ENCODE measurements at regions not wholly inside any gene's neighbourhood (a gene's known extent, or its start where the extent isn't known, plus 50 kb on each side); places are given as distances from the start of the nearest gene placed in this dataset.

DNA sequence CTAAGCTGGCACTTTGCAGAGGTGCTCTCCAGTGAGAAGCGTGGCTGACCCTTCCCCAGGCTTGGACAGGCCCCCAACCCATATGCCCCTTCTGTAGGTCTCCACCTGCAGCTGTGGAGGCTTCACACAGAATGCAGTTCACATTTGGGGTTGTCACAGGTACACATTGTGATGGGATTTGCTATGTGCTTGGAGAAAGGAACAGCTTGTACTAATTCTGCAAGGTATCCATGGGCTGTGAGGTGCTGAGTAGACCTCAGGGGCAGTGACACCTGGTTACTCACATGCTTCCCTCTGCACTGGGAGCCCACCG, 188.9 kb downstream of the CXCL12 start:
- H3K36me3 Mint-ChIP-seq (ENCODE audit: insufficient read depth) = no peaks in the 10 kb centered on the region
- no peaks in the 10 kb centered on the region for H3K9me3 Mint-ChIP-seq
- no peak overlapping the region for H3K27ac Mint-ChIP-seq (ENCODE audit: low read depth)
- H3K27me3 Mint-ChIP-seq = no peaks in the 10 kb centered on the region
- H3K4me3 Mint-ChIP-seq = no peak overlapping the region
- no peaks in the 10 kb centered on the region for H3K4me1 Mint-ChIP-seq
- DNase-seq (ENCODE audit: low spot score in 2 of 2) (no peak), ATAC-seq (replicated peaks; ENCODE audit: extremely low read depth, poor library complexity, severe bottlenecking) (no peak)

DNA sequence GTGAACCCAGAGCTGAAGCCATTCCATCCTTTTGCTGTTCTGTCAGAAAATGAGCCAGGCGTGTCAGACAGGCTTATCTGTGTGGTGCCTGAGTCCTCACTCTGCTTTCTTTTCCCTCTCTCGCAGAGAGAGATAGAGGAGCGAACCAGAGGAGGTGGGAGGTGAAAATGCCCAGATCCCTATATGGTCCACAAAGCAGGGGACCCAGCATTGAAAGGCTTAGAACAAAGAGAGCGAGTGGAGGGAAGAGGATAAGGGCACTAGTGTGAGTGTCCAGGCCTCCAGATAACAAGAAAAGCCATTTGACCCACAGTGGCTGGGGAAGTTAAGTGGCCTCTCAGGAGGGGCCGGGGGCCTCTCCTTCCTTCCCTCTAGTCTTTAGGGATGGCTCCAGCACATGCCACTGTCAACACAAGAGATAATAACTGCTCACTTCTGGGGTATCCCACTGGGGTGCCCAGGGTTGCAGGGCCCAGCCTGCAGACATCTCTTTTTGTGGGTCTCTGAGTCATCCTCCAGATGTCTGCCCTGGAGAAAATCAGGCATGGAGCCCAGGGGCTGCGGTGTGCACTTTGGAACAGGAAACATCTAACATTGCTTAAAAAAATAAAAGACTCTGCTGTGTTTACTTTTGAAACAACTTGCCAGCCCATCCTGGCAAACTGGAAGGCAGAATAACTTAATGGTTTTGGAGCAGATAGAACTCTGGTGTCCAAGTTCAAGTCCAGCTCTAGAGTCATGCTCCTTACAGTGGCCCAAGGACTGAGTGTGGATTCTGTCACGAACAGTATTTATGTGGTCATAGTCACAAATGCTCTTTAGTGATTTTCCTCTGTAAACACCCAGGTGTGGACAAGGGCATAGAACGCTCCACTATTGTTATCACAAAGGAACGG, 189.5 kb downstream of the CXCL12 start:
- Mint-ChIP-seq H3K4me1 (no peaks in the 10 kb centered on the region), H3K4me3 (no peak overlapping the region), H3K27ac (ENCODE audit: low read depth) (no peak overlapping the region), H3K9me3 (no peaks in the 10 kb centered on the region), H3K27me3 (no peaks in the 10 kb centered on the region), H3K36me3 (ENCODE audit: insufficient read depth) (no peaks in the 10 kb centered on the region)
- no peak for DNase-seq (ENCODE audit: low spot score in 2 of 2)
- no peak for ATAC-seq (replicated peaks; ENCODE audit: extremely low read depth, poor library complexity, severe bottlenecking)

DNA sequence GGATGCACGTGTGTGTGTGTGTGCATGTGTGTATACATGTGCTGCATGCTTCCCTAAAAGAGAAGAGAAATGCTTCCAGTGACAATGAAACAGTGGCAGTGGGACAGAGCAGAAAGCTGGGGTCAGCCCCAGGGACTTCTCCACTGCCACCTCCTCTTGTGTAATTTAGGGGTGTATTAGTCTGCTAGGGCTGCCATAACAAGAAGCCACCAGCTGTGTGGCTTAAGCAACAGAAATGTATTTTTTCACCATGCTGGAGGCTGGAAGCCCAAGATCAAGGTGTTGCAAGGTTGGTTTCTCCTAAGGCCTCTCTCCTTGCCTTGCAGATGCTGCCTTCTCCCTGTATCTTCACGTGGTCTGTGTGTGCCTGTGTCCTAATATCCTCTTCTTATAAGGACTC, 190.5 kb downstream of the CXCL12 start:
- no peaks in the 10 kb centered on the region for H3K27me3 Mint-ChIP-seq
- ATAC-seq (replicated peaks; ENCODE audit: extremely low read depth, poor library complexity, severe bottlenecking) (no peak), DNase-seq (ENCODE audit: low spot score in 2 of 2) (no peak)
- no peak overlapping the region for H3K27ac Mint-ChIP-seq (ENCODE audit: low read depth)
- H3K4me3 Mint-ChIP-seq = no peak overlapping the region
- H3K9me3 Mint-ChIP-seq = no peaks in the 10 kb centered on the region
- H3K36me3 Mint-ChIP-seq (ENCODE audit: insufficient read depth) = no peaks in the 10 kb centered on the region
- no peaks in the 10 kb centered on the region for H3K4me1 Mint-ChIP-seq

DNA sequence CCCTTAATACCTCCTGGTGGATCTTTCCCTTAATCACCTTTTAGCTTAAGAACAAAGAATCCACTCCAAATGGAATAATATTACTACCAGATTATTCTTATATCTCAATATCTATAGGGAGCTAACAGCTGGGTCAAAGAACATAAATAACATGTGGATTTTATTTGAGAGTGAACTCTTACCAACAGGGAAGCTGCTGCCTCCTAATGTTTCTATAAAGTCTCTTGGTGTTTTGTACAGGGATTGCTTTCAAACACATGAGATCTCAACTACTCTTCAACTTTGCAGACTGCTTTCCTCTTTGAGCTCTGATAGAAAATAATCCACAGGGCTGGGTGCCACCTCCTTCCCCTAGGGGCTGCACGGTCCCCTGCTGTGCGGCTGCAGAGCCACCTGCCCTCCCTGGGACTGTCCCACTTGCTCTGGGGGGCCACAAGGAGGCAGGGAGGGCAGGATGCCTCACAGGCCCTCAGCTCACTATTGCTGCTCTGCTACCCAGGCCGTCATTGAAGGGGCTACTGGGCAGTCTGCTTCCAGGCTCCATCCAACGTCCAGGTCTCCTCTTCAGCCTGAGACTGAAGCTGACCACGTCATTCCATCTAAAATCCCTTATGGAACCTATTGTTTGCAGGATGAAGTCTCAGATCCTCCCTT, 191.2 kb downstream of the CXCL12 start:
- no peaks in the 10 kb centered on the region for H3K36me3 Mint-ChIP-seq (ENCODE audit: insufficient read depth)
- H3K4me3 Mint-ChIP-seq = no peak overlapping the region
- H3K9me3 Mint-ChIP-seq = no peaks in the 10 kb centered on the region
- H3K27ac Mint-ChIP-seq (ENCODE audit: low read depth) = no peak overlapping the region
- no peaks in the 10 kb centered on the region for H3K4me1 Mint-ChIP-seq
- no peak for ATAC-seq (replicated peaks; ENCODE audit: extremely low read depth, poor library complexity, severe bottlenecking)
- DNase-seq (ENCODE audit: low spot score in 2 of 2) = no peak
- H3K27me3 Mint-ChIP-seq = no peaks in the 10 kb centered on the region

DNA sequence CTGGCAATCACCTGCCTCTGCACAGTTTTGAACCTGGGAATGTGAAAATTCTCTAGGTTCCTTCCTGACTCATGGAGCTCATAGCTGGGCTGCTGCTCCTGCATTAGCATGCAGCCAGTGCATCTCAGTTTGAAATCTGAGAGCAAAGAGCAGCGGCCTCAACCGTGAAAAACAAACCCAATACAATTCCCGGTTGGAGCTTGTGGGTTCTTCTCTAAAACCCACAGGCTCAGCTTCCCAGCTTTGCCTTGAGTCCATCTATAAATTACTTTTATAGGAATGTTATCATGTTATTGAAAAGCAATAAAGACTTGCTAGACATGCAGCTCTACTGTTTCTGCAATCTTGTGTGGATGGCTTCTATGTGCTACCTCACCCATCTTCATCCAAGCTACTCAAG, 191.7 kb downstream of the CXCL12 start:
- no peak overlapping the region for H3K4me3 Mint-ChIP-seq
- DNase-seq (ENCODE audit: low spot score in 2 of 2) (no peak), ATAC-seq (replicated peaks; ENCODE audit: extremely low read depth, poor library complexity, severe bottlenecking) (no peak)
- H3K36me3 Mint-ChIP-seq (ENCODE audit: insufficient read depth) = no peaks in the 10 kb centered on the region
- no peaks in the 10 kb centered on the region for H3K9me3 Mint-ChIP-seq
- no peaks in the 10 kb centered on the region for H3K4me1 Mint-ChIP-seq
- no peak overlapping the region for H3K27ac Mint-ChIP-seq (ENCODE audit: low read depth)
- no peaks in the 10 kb centered on the region for H3K27me3 Mint-ChIP-seq

DNA sequence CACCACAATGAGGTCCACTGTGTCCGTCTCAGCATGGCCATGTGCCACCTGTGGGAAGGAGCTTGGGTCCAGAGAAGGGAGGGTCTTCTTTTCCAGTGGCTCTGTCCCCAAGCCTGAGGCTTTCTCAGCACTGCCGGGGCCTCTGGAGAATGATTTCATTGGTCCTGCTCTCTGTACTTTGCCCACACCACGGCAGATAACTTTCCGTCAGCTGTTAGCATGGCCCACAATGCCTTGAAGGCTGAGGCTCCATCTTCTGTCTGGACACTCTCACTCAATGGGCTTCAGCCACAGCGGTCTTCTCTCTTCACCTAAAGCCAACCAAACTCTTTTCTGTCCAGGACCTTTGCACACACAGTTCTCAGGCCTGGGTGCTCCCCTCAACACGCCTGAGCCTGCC, 192.5 kb downstream of the CXCL12 start:
- no peaks in the 10 kb centered on the region for H3K27me3 Mint-ChIP-seq
- DNase-seq (ENCODE audit: low spot score in 2 of 2) = no peak
- H3K27ac Mint-ChIP-seq (ENCODE audit: low read depth) = no peak overlapping the region
- no peak overlapping the region for H3K4me3 Mint-ChIP-seq
- no peak for ATAC-seq (replicated peaks; ENCODE audit: extremely low read depth, poor library complexity, severe bottlenecking)
- no peaks in the 10 kb centered on the region for H3K36me3 Mint-ChIP-seq (ENCODE audit: insufficient read depth)
- H3K9me3 Mint-ChIP-seq = no peaks in the 10 kb centered on the region
- no peaks in the 10 kb centered on the region for H3K4me1 Mint-ChIP-seq

DNA sequence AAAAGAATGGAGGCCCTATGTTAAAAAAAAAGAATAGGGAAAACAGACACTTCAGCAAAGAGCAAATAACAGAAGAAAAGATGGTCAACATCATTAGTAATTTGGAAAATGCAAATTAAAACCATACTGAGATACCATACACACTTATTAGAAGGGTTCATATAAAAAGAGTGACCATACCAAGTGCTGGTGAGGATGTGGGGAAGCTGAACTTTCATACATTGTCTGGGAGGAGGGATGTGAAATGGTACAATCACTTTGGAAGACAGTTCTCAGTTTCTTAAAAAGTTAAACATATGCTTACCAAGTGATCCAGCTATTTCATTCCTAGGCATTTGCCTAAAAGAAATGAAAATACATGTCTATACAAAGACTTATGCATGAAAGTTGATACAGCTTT, 194.4 kb downstream of the CXCL12 start:
- no peak overlapping the region for H3K4me3 Mint-ChIP-seq
- no peak overlapping the region for H3K27ac Mint-ChIP-seq (ENCODE audit: low read depth)
- no peaks in the 10 kb centered on the region for H3K36me3 Mint-ChIP-seq (ENCODE audit: insufficient read depth)
- no peak for DNase-seq (ENCODE audit: low spot score in 2 of 2)
- no peaks in the 10 kb centered on the region for H3K4me1 Mint-ChIP-seq
- ATAC-seq (replicated peaks; ENCODE audit: extremely low read depth, poor library complexity, severe bottlenecking) = no peak
- no peaks in the 10 kb centered on the region for H3K9me3 Mint-ChIP-seq
- no peaks in the 10 kb centered on the region for H3K27me3 Mint-ChIP-seq

DNA sequence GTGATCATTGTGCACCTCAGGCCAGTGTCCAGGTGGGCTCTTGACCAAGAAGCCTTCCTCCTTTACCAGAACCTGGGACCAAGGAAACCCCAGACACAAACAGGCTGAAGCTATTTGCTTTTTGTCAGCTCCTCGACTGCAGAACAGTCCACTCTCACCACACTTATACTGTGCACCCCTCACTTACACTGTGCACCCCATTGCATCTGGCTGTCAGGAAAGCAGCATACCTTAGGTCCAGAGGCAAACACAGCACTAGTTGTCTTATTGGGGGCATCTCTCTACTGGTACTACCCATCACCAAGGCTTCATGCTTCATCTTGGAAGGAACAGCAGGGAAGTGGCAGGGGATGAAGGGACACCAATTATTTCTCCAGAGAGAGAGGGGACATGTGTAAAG, 198.1 kb downstream of the CXCL12 start:
- Mint-ChIP-seq H3K27ac (ENCODE audit: low read depth) (no peak overlapping the region), H3K27me3 (peaks cover 9% of the 10 kb centered on the region), H3K36me3 (ENCODE audit: insufficient read depth) (no peaks in the 10 kb centered on the region), H3K9me3 (no peaks in the 10 kb centered on the region), H3K4me3 (no peak overlapping the region), H3K4me1 (no peaks in the 10 kb centered on the region)
- no peak for ATAC-seq (replicated peaks; ENCODE audit: extremely low read depth, poor library complexity, severe bottlenecking)
- no peak for DNase-seq (ENCODE audit: low spot score in 2 of 2)

DNA sequence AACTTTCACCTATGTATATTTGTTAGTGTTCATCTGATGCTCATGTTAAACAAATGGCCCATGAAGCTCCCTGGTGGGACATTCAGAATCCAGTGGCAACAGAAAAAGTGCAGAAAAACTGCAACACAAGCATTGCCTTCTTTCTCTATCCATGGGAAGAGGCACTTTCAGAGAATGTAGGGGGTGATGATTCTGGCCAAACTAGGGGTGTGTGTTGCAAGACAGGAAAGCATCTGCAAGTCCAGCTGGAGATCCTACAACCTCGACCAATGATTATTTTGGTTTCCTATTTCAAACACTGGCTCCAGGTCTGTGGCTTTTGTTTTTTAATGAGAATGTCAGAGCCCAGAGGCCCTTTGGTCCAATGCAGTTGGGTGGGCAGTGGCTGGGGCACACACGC, 198.7 kb downstream of the CXCL12 start:
- ATAC-seq (replicated peaks; ENCODE audit: extremely low read depth, poor library complexity, severe bottlenecking) = no peak
- no peak overlapping the region for H3K4me3 Mint-ChIP-seq

DNA sequence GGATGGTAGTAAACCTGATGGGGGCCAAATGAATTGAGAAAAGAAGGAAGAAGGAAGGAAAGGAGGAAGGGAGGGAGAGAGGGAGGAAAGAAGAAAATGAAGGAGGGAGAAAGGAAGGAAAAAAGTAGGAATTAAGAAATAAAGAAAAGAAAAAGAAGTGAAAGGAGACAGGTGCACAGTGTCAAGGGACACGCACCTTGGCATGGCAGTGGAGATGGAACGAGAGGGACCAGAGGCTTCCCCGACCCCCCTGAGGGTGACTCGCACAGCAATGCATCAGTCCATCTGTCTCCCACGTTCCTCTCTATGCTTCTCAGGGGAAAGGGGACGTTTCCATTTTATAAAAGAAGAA, 199.6 kb downstream of the CXCL12 start:
- no peak overlapping the region for H3K27ac Mint-ChIP-seq (ENCODE audit: low read depth)
- H3K9me3 Mint-ChIP-seq = no peaks in the 10 kb centered on the region
- no peaks in the 10 kb centered on the region for H3K4me1 Mint-ChIP-seq
- ATAC-seq (replicated peaks; ENCODE audit: extremely low read depth, poor library complexity, severe bottlenecking) (no peak), DNase-seq (ENCODE audit: low spot score in 2 of 2) (no peak)
- H3K4me3 Mint-ChIP-seq = no peak overlapping the region
- no peaks in the 10 kb centered on the region for H3K36me3 Mint-ChIP-seq (ENCODE audit: insufficient read depth)
- H3K27me3 Mint-ChIP-seq = peaks cover 9% of the 10 kb centered on the region

More for the DNA sequence above, 198.7 kb downstream of the CXCL12 start:
- no peaks in the 10 kb centered on the region for H3K9me3 Mint-ChIP-seq
- H3K27ac Mint-ChIP-seq (ENCODE audit: low read depth) = no peak overlapping the region
- no peak for DNase-seq (ENCODE audit: low spot score in 2 of 2)
- peaks cover 9% of the 10 kb centered on the region for H3K27me3 Mint-ChIP-seq
- no peaks in the 10 kb centered on the region for H3K4me1 Mint-ChIP-seq
- no peaks in the 10 kb centered on the region for H3K36me3 Mint-ChIP-seq (ENCODE audit: insufficient read depth)

DNA sequence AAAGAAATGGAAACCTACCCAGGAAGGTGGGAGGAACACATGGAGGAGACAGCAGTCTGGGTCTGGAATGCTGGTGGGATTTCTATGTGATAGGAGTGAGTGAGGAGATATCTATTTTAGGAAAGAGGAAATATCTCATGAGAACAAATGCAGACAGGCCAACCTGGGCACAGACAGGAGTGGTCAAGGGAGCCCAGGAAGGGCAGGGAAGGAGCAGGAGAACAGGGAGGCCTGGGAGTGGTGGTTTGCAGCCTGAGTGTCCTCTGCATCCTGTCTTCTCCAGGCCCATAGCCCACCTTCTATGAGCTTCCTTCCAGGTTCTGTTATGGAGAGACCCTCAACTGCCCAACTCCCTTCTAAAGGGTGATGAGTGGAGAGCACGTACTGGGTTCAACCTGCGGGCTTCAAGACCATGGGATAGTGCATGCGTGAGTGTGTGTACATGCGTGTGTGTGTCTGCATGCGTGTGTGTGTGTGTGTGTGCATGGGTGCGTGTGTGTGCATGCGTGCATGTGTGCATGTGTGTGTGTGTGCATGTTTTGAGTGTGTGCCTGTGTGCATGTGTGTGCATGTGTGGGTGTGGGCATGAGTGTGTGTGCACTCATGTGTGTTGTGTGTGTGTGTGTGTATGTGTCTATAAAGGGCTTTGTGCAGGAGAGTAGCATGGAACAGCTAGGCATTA, 200.1 kb downstream of the CXCL12 start:
- Mint-ChIP-seq H3K27me3 (peaks cover 9% of the 10 kb centered on the region), H3K4me3 (no peak overlapping the region), H3K4me1 (no peaks in the 10 kb centered on the region), H3K9me3 (no peaks in the 10 kb centered on the region), H3K36me3 (ENCODE audit: insufficient read depth) (no peaks in the 10 kb centered on the region), H3K27ac (ENCODE audit: low read depth) (no peak overlapping the region)
- ATAC-seq (replicated peaks; ENCODE audit: extremely low read depth, poor library complexity, severe bottlenecking) (no peak), DNase-seq (ENCODE audit: low spot score in 2 of 2) (no peak)

DNA sequence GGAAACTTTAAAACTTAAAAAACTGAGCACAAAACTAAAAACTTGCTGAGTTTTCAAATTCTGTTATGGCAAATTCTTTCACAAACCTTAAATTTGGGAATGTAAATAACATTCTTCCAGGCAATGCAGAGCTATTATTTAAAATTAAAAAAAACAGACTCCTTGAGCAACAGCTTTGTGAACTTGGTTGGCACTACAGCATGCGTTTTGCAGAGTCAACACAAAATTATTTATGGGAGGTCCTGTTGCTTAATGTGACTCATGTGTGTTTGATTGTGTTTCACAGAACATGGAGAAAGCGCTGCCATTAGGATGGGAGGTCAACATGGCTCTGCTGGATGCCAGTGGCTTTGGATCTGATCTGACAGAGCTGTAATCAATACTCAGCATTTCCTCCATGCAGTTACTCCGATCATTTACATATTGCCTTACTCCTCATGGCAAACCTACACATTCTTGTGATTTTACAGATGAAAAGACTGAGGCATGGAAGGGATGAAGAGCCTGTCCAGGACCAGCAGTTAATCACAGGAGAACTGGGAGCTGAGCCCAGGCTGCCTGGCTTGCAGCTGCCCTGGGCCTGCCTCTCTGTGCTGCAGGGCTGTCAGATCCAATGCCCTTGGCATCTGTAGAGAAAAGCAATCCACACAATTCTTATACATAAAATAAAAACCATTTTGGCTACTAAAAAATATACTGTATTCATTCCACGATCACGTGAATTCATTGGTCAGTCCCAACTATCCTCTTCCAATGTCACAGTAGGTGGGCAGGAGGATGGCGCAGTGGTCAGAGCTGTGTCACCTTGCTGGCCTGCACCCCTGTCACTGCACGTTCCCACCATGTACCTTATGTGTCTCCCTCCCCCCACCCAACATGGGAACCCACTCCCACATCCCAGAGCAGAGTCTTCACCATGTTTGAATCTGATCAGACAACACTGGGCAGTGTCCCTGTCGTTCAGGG, 200.9 kb downstream of the CXCL12 start:
- no peaks in the 10 kb centered on the region for H3K36me3 Mint-ChIP-seq (ENCODE audit: insufficient read depth)
- DNase-seq (ENCODE audit: low spot score in 2 of 2) (no peak), ATAC-seq (replicated peaks; ENCODE audit: extremely low read depth, poor library complexity, severe bottlenecking) (no peak)
- no peak overlapping the region for H3K4me3 Mint-ChIP-seq
- peaks cover 9% of the 10 kb centered on the region for H3K27me3 Mint-ChIP-seq
- no peak overlapping the region for H3K27ac Mint-ChIP-seq (ENCODE audit: low read depth)
- H3K4me1 Mint-ChIP-seq = no peaks in the 10 kb centered on the region
- H3K9me3 Mint-ChIP-seq = no peaks in the 10 kb centered on the region
